HCT116 (cell line): ENCODE measurements at regions not wholly inside any gene's neighbourhood (a gene's known extent, or its start where the extent isn't known, plus 50 kb on each side); places are given as distances from the start of the nearest gene placed in this dataset.

ENCODE experiments used
- EZH2 ChIP-seq: fragments of 200-600 bp; sonication (generic); IDR thresholded peaks from 2 replicates; pipeline ENCODE4 v1.6.1; 2017; ENCODE audit warnings: antibody characterized with exemption, mixed run types
- RAD21 ChIP-seq: IDR thresholded peaks from 2 replicates; pipeline ENCODE4 v1.6.1; 2012; ENCODE audit warnings: low read depth, mild to moderate bottlenecking
- YY1 ChIP-seq: IDR thresholded peaks from 2 replicates; pipeline ENCODE4 v1.6.1; 2011; ENCODE audit warnings: low read length, low read depth, moderate library complexity, mild to moderate bottlenecking; ENCODE audit not compliant: insufficient replicate concordance; ENCODE audit errors: extremely low read depth
- TF ChIP-seq, protein P1 (sequence below), 3 experiments: fragments of 200-600 bp in 1 of 3; sonication (generic) in 1 of 3; IDR thresholded peaks in 2 of 3; conservative IDR thresholded peaks in 1 of 3; 2 replicates each; pipeline ENCODE4 v1.5.1; 2012 to 2017; ENCODE audit warnings: low read depth in 2 of 3, low read length in 2 of 3, antibody characterized with exemption in 1 of 3, borderline replicate concordance in 1 of 3, control low read depth in 1 of 3, mild to moderate bottlenecking in 1 of 3, mixed read lengths in 1 of 3, mixed run types in 1 of 3, moderate library complexity in 1 of 3; ENCODE audit not compliant: insufficient read depth in 1 of 3

- TF ChIP-seq, protein P1, sequence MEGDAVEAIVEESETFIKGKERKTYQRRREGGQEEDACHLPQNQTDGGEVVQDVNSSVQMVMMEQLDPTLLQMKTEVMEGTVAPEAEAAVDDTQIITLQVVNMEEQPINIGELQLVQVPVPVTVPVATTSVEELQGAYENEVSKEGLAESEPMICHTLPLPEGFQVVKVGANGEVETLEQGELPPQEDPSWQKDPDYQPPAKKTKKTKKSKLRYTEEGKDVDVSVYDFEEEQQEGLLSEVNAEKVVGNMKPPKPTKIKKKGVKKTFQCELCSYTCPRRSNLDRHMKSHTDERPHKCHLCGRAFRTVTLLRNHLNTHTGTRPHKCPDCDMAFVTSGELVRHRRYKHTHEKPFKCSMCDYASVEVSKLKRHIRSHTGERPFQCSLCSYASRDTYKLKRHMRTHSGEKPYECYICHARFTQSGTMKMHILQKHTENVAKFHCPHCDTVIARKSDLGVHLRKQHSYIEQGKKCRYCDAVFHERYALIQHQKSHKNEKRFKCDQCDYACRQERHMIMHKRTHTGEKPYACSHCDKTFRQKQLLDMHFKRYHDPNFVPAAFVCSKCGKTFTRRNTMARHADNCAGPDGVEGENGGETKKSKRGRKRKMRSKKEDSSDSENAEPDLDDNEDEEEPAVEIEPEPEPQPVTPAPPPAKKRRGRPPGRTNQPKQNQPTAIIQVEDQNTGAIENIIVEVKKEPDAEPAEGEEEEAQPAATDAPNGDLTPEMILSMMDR (IDR thresholded peaks at IDR 0.05 in 2 of 3, conservative IDR thresholded peaks at IDR 0.05 in 1 of 3; ENCODE audit: borderline replicate concordance in 1 of 3, insufficient read depth in 1 of 3, low read depth in 2 of 3, low read length in 2 of 3) = no peak
- no peak for TF ChIP-seq YY1
- TF ChIP-seq RAD21 = no peak
- no peak for TF ChIP-seq EZH2
Measured at GRCh38 chr5:33361781-33362180, 79.0 kb upstream of the TARS1 start.
